ENCODE measurements at regions not wholly inside any gene's neighbourhood (a gene's known extent, or its start where the extent isn't known, plus 50 kb on each side); places are given as distances from the start of the nearest gene placed in this dataset.

- H3K4me3 ChIP-seq (ENCODE audit: low read depth, low read length) = no peak overlapping the region
- no peak for TF ChIP-seq CTCF (IDR thresholded peaks at IDR 0.05; ENCODE audit: low read depth, low read length)
Measured at GRCh38 chr6:165819394-165819793, 156.4 kb upstream of the PDE10A start.

- no peak overlapping the region for H3K4me3 ChIP-seq (ENCODE audit: low read depth, low read length)
- TF ChIP-seq CTCF (IDR thresholded peaks at IDR 0.05; ENCODE audit: low read depth, low read length) = no peak
Measured at GRCh38 chr6:165818200-165818599, 155.2 kb upstream of the PDE10A start.

- no peak for TF ChIP-seq CTCF (IDR thresholded peaks at IDR 0.05; ENCODE audit: low read depth, low read length)
- H3K4me3 ChIP-seq (ENCODE audit: low read depth, low read length) = no peak overlapping the region
Measured at GRCh38 chr6:165817771-165818170, 154.7 kb upstream of the PDE10A start.

GRCh38 chr6:165817148-165817547, 154.1 kb upstream of the PDE10A start:
- TF ChIP-seq CTCF (IDR thresholded peaks at IDR 0.05; ENCODE audit: low read depth, low read length) = no peak
- no peak overlapping the region for H3K4me3 ChIP-seq (ENCODE audit: low read depth, low read length)

- no peak for TF ChIP-seq CTCF (IDR thresholded peaks at IDR 0.05; ENCODE audit: low read depth, low read length)
- no peak overlapping the region for H3K4me3 ChIP-seq (ENCODE audit: low read depth, low read length)
Measured at GRCh38 chr6:165814679-165815078, 151.6 kb upstream of the PDE10A start.

- no peak for TF ChIP-seq CTCF (IDR thresholded peaks at IDR 0.05; ENCODE audit: low read depth, low read length)
- no peak overlapping the region for H3K4me3 ChIP-seq (ENCODE audit: low read depth, low read length)
Measured at GRCh38 chr6:165811512-165811911, 148.5 kb upstream of the PDE10A start.

- no peak for TF ChIP-seq CTCF (IDR thresholded peaks at IDR 0.05; ENCODE audit: low read depth, low read length)
- H3K4me3 ChIP-seq (ENCODE audit: low read depth, low read length) = no peak overlapping the region
Measured at GRCh38 chr6:165808021-165808420, 145.0 kb upstream of the PDE10A start.

All from WI38 (cell line).